Tibial nerve (tissue), 4 donors: ENCODE measurements at regions not wholly inside any gene's neighbourhood (a gene's known extent, or its start where the extent isn't known, plus 50 kb on each side); places are given as distances from the start of the nearest gene placed in this dataset.

Experiments
- EP300 ChIP-seq, 2 donors: sonication (generic); formaldehyde crosslinking; IDR thresholded peaks; one replicate each; pipeline ENCODE4 v1.6.1; 2017; ENCODE audit warnings: antibody characterized with exemption in 2 of 2, mild to moderate bottlenecking in 1 of 2
- TF ChIP-seq, protein P1 (sequence below), 5 experiments: fragments of 200-600 bp in 3 of 5; fragments of 450-650 bp in 2 of 5; sonication (generic) in 3 of 5; IDR thresholded peaks; one replicate each; pipeline ENCODE4 v1.5.1; 2016 to 2019; ENCODE audit warnings: antibody characterized with exemption in 5 of 5, mild to moderate bottlenecking in 3 of 5, moderate library complexity in 2 of 5

DNA sequence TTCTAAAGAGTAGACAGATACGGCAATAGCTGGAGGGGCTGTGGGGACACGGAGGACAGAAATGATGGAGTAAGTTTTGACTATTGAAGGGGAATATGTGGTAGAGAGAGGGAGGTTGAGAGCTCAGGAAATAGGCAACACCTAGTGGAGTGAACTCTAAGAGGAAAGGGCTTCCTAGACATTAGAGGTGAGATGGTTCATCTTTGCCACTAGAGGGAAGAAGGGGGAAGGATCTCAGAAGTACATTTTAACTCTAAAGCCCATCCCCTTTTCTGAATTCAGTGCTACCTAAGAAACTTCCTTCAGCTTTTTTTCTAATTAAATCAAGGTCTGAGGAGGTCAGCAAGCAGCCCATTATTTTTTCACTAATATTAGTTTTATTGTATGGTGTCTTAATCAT is 689.4 kb upstream of the MAP3K7 start:
- TF ChIP-seq, protein P1, sequence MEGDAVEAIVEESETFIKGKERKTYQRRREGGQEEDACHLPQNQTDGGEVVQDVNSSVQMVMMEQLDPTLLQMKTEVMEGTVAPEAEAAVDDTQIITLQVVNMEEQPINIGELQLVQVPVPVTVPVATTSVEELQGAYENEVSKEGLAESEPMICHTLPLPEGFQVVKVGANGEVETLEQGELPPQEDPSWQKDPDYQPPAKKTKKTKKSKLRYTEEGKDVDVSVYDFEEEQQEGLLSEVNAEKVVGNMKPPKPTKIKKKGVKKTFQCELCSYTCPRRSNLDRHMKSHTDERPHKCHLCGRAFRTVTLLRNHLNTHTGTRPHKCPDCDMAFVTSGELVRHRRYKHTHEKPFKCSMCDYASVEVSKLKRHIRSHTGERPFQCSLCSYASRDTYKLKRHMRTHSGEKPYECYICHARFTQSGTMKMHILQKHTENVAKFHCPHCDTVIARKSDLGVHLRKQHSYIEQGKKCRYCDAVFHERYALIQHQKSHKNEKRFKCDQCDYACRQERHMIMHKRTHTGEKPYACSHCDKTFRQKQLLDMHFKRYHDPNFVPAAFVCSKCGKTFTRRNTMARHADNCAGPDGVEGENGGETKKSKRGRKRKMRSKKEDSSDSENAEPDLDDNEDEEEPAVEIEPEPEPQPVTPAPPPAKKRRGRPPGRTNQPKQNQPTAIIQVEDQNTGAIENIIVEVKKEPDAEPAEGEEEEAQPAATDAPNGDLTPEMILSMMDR (IDR thresholded peaks at IDR 0.05), result peak in 1 of 5 experiments; percentile 29
- TF ChIP-seq EP300 (IDR thresholded peaks at IDR 0.05), result no peak
